ENCODE measurements at regions not wholly inside any gene's neighbourhood (a gene's known extent, or its start where the extent isn't known, plus 50 kb on each side); places are given as distances from the start of the nearest gene placed in this dataset.
"Not testable (repeated sequence)": the region's sequence is repeated elsewhere in the genome, so short reads cannot be mapped to it uniquely, and the experiment has no call there.

- no peak for TF ChIP-seq CTCF (IDR thresholded peaks at IDR 0.05; ENCODE audit: low read length, missing control alignments)
- DNase-seq (ENCODE audit: low read depth): peak; percentile 83
- no peak overlapping the region for H3K4me3 ChIP-seq (replicated peaks; ENCODE audit: low read depth, low read length)
Observed at GRCh38 chr13:90594681-90595080, 752.8 kb upstream of the MIR17HG start.

GRCh38 chr13:90605664-90606063, 741.8 kb upstream of the MIR17HG start:
- DNase-seq (ENCODE audit: low read depth): no peak
- H3K4me3 ChIP-seq (replicated peaks; ENCODE audit: low read depth, low read length): no peak overlapping the region
- TF ChIP-seq CTCF (IDR thresholded peaks at IDR 0.05; ENCODE audit: low read length, missing control alignments): no peak

GRCh38 chr13:90606921-90607320, 740.6 kb upstream of the MIR17HG start:
- not testable (repeated sequence) for DNase-seq (ENCODE audit: low read depth); H3K4me3 ChIP-seq (replicated peaks; ENCODE audit: low read depth, low read length)

GRCh38 chr13:90612391-90612790, 735.1 kb upstream of the MIR17HG start:
- no peak for TF ChIP-seq CTCF (IDR thresholded peaks at IDR 0.05; ENCODE audit: low read length, missing control alignments)
- H3K4me3 ChIP-seq (replicated peaks; ENCODE audit: low read depth, low read length): no peak overlapping the region
- no peak for DNase-seq (ENCODE audit: low read depth)

- DNase-seq (ENCODE audit: low read depth): no peak
- no peak overlapping the region for H3K4me3 ChIP-seq (replicated peaks; ENCODE audit: low read depth, low read length)
- no peak for TF ChIP-seq CTCF (IDR thresholded peaks at IDR 0.05; ENCODE audit: low read length, missing control alignments)
Observed at GRCh38 chr13:90613076-90613795, 734.3 kb upstream of the MIR17HG start.

GRCh38 chr13:90615236-90615635, 732.3 kb upstream of the MIR17HG start:
- no peak for DNase-seq (ENCODE audit: low read depth)
- no peak for TF ChIP-seq CTCF (IDR thresholded peaks at IDR 0.05; ENCODE audit: low read length, missing control alignments)
- H3K4me3 ChIP-seq (replicated peaks; ENCODE audit: low read depth, low read length): no peak overlapping the region

GRCh38 chr13:90615767-90616166, 731.7 kb upstream of the MIR17HG start:
- H3K4me3 ChIP-seq (replicated peaks; ENCODE audit: low read depth, low read length): no peak overlapping the region
- TF ChIP-seq CTCF (IDR thresholded peaks at IDR 0.05; ENCODE audit: low read length, missing control alignments): no peak
- no peak for DNase-seq (ENCODE audit: low read depth)
